GM18870 (cell line): ENCODE measurements at regions not wholly inside any gene's neighbourhood (a gene's known extent, or its start where the extent isn't known, plus 50 kb on each side); places are given as distances from the start of the nearest gene placed in this dataset.

Experiments
- ATAC-seq: cut with Tn5 transposase; IDR thresholded peaks from one replicate; pipeline ENCODE4 v1.9.1; 2021; ENCODE audit warnings: moderate library complexity; ENCODE audit not compliant: unreplicated experiment

DNA sequence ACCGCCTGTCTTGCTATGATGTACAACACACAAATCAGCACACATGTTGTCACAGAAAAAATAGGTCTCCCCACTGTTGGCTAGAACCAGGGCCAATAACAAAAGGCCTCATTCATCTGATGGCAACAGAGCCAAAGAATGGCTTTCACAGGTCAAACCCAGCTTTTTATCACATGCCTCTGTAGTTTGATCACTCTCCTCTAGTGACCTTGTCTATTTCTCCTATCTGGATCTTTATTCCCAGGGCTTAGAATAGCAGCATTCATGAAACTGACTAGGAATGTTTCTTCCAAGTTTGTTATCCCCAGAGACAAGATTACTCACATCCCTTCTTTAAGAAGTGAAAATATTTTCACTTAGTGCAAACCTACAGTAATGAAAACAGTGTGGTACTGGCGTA is 285.8 kb upstream of the GYPC start:
- ATAC-seq = no peak

DNA sequence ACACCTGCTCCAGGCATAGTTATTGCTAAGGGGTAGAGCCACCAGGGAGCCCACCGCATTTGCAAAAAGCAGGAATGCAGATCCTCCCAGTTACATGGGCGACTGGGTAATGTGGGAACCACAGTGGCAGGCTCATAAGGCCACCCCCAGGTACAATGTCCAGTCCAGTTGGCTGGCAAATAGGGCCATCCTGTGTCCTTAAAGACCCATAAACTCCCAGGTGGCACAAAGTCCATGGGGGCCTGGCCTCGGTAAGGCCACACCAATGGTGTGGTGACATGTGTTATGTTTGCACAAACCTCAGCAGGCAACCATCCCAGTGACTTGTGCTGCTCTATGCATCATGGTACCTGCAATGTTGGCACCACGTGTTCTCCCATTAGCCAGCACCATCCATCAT is 283.6 kb upstream of the GYPC start:
- no peak for ATAC-seq

- no peak for ATAC-seq
Measured at GRCh38 chr2:126378176-126378575, 277.8 kb upstream of the GYPC start.

GRCh38 chr2:126381091-126381490 is 274.9 kb upstream of the GYPC start:
- ATAC-seq = no peak

DNA sequence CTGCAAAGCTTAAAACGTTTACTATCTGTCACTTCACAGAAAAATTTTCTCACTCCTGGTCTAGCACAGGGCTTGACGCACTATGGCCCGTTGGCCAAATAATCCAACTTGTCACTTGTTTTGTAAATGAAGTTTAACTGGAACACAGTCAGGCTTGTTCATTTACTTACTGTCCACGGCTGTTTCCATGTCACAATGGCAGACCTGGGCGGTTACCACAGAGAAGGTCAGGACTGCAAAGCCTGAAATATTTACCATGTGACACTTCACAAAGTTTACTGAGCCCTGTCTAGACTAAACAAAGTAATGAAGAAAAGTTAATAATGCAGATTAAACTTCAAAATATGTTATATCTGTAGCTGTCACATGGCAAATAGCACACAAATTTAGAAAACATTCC is 273.0 kb upstream of the GYPC start:
- no peak for ATAC-seq

DNA sequence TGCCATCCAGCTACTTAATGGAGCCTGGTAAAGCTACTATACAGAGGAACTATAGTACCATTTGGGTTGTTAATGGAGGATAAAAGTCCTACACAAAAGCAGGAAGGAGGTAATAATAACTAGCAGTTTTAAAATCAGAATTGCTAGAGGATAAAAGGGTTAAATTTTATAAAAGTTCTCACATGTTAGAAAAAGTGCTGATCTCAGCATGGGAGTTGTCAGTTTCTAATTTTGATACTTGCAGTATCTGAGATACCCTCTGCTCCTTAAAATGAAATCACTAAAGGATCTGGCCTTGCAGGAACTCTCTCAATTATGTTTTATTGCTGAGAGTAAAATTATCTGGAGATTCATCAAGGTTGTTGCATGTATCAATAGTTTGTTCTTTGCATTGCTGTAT is 272.2 kb upstream of the GYPC start:
- no peak for ATAC-seq

DNA sequence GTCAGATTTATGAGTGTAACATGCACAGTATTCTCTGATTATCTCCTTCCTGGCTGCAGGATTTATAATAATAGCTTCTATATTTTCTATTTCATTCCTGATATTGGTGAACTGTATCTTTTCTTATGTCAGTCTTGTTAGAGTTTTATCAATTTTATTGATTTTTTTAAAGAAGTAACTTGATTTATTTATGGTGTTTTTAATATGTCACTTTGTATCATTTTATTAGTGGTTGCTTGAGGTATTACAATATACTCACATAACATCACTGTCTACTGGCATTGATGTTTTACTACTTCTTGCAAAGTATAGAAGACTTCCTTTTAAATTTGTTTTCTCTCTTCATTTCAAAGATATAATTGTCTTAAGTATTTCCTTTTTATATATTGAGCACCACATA is 270.5 kb upstream of the GYPC start:
- ATAC-seq = no peak

- no peak for ATAC-seq
Measured at GRCh38 chr2:126385983-126386382, 270.0 kb upstream of the GYPC start.

GRCh38 chr2:126389446-126389845 is 266.5 kb upstream of the GYPC start:
- ATAC-seq = no peak

DNA sequence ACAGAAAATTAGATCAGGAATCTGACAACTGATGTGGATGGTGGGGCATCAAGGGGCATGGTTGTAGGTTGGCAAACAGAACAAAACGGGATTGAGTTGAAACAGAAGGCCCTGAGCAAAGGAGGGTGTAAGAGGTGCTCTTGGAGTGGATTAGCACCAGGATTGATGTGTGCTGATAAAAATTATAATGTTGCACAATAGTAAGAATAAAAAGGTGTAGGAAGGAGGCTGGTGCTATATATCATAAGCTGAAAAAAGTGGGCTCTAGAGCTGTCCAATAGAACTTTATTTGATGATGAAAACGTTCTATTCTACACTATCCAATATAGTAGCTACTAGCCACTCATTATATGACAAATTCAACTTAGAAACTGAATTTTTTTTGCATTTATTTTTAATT is 263.1 kb upstream of the GYPC start:
- ATAC-seq = no peak

- peak; percentile 64 for ATAC-seq
Measured at GRCh38 chr2:126399001-126399400, 257.0 kb upstream of the GYPC start.

DNA sequence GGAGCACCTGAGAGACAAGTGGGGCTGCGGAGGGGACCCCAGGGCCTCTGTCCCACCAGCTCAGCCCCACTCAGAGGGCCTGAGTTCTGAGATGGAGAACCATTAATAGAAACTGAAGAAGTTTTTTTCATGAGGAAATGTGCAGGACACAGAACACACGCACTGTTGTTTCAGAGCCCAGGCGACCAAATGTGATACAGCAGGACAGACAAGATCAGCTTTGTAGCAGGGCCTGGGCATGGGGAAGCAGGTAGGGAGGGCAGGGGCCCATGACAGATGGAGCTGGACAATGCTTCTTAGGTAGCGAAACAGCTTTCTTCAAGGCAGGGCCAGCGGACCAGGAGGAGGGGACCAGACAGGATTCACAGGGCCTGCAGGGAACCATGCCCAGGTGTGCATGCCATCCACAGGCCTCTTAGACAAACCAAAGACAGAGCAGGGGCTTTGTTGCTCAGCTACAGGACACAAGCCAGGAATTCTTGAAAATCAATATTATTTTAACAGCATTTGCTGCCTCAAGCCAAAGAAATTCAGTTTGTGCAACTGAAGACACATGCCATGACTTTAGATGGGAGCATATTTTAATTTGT is 252.8 kb upstream of the GYPC start:
- no peak for ATAC-seq

- no peak for ATAC-seq
Measured at GRCh38 chr2:126406267-126406666, 249.7 kb upstream of the GYPC start.

- ATAC-seq = no peak
Measured at GRCh38 chr2:126408671-126409070, 247.3 kb upstream of the GYPC start.

- no peak for ATAC-seq
Measured at GRCh38 chr2:126409850-126410249, 246.1 kb upstream of the GYPC start.

- peak; percentile 78 for ATAC-seq
Measured at GRCh38 chr2:126413079-126413478, 242.9 kb upstream of the GYPC start.

- no peak for ATAC-seq
Measured at GRCh38 chr2:126419403-126419802, 236.6 kb upstream of the GYPC start.

- no peak for ATAC-seq
Measured at GRCh38 chr2:126425943-126426342, 230.0 kb upstream of the GYPC start.

DNA sequence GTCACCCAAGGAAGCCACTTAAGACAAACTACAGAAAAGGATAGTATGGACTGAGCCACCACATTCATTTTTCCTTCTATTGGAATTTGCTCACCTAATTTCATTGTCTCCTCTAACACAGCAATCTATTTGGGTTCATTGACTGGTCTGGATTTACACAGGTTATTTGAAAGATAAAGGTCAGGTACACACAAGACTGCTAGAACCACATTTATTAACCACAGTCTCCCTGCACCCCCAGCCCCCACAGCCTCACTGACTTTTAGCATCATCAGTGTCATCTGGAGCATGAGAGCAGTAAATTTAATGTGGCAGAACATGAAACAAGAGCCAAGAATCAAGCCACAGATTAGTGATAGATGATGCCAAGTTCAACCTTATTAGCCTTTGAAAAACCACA is 226.9 kb upstream of the GYPC start:
- no peak for ATAC-seq

DNA sequence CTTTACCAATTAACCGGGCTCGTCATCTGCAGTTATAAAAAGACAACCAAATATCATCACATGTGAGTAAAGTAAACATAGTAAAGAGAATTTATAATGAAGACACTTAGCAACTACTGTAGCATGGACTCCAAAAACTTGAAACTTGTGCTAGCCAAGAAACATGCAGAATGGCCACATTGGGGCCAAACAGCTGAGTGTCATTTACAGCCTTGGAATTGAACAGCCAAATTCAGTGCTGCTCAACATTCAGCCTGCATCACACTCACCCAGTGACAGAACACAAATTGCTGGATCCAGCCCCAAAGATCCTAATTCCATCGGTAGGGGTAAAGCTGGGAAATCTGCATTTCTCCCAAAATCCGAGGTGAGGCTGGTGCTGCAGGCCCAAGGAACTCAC is 224.8 kb upstream of the GYPC start:
- ATAC-seq = no peak

- no peak for ATAC-seq
Measured at GRCh38 chr2:126436411-126436810, 219.5 kb upstream of the GYPC start.

DNA sequence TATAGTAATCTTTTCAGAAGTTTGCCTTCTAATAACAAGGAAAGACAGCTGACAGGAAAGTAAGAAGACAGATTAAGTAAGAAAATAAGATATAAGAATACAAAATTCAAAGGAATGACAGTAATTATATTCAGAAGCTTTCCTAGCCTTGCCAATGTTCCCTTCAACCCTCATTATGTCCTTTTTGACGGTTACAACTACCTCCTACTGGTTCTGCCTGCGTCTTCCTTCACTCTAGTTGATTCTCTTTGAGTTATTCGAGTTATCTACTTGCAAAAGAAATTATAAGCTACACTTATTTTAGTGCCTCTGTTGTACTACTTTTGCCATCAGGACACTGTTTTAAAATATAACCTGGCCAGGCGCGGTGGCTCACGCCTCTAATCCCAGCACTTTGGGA is 218.9 kb upstream of the GYPC start:
- no peak for ATAC-seq

- ATAC-seq = no peak
Measured at GRCh38 chr2:126444512-126444911, 211.4 kb upstream of the GYPC start.
